ENCODE measurements at regions not wholly inside any gene's neighbourhood (a gene's known extent, or its start where the extent isn't known, plus 50 kb on each side); places are given as distances from the start of the nearest gene placed in this dataset.

DNA sequence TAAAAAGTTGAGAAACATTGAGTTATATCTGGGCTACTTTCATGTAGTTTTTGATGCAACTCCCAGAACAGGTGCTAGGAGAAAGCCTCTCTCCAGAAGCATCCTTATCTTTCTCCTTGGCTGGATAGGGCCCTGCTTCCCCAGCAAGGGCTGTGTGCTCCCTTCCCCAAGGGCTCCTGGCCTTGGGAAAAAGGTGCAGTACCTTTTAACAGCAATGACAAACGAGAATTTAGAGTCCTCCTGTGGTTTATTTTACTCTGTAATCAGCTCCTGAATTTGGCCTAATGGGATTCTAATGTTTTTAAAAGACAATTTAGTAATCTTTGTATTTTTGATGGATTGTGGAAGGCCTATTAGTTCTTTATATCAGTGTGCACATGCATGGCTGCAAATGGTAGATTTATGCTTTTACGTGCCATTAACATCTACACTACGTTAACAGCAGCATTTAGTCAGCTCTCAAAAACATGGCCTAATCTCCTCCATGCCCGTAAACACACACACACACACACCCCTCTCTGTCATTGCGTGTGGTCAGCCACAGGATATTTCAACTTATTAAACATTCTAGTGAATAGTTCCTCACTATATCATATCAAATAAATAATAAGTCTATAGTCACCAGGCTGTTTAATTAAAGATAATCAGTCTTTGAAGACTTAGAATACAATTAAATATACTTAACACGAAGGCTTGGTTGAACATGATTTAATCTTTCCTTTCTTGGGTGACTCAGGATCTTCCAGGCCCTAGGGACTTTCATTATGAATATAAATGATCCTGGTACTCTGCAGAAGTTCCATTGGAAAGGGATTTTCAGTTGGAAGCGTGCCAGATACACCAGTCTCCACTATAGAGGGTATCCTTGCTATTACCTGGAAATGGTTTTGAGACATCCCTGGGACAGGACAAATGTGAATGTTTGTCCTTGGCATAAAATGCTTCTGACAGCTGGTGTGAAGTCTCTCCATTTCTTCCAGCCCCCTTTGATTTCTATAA, 181.4 kb upstream of the PWP1 start:
- no peak for DNase-seq (ENCODE audit: low spot score)
- H3K4me3 Mint-ChIP-seq (ENCODE audit: unreplicated experiment), result no peak overlapping the region
- no peaks in the 10 kb centered on the region for H3K9me3 Mint-ChIP-seq (ENCODE audit: low read depth)
- TF ChIP-seq, protein P1, sequence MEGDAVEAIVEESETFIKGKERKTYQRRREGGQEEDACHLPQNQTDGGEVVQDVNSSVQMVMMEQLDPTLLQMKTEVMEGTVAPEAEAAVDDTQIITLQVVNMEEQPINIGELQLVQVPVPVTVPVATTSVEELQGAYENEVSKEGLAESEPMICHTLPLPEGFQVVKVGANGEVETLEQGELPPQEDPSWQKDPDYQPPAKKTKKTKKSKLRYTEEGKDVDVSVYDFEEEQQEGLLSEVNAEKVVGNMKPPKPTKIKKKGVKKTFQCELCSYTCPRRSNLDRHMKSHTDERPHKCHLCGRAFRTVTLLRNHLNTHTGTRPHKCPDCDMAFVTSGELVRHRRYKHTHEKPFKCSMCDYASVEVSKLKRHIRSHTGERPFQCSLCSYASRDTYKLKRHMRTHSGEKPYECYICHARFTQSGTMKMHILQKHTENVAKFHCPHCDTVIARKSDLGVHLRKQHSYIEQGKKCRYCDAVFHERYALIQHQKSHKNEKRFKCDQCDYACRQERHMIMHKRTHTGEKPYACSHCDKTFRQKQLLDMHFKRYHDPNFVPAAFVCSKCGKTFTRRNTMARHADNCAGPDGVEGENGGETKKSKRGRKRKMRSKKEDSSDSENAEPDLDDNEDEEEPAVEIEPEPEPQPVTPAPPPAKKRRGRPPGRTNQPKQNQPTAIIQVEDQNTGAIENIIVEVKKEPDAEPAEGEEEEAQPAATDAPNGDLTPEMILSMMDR (IDR thresholded peaks at IDR 0.05), result no peak
- H3K27ac Mint-ChIP-seq (ENCODE audit: unreplicated experiment), result no peak overlapping the region
- H3K27me3 Mint-ChIP-seq (ENCODE audit: low read depth), result peaks cover 10% of the 10 kb centered on the region
- no peaks in the 10 kb centered on the region for H3K4me1 Mint-ChIP-seq (ENCODE audit: low read depth)
- H3K36me3 Mint-ChIP-seq (ENCODE audit: low read depth), result no peaks in the 10 kb centered on the region

DNA sequence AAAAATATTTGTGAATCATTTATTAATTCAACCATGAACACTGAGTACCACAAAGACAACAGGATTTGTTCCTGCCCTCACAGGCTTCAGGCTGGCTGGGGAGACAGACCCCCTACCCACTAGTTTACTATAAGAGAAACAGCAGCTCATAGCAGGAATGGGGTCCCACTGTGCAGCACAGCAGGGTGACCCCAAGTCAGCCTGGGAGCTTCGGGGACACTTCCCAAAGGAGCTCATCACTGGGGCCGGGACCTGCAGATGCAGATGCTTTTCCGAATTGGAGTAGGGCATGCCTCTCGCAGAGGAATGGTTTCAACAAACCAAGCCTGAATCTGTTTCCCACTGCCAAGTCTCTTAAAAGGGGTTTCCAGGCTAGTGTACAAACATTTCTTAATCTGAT, 176.2 kb upstream of the PWP1 start:
- no peak for DNase-seq (ENCODE audit: low spot score)
- H3K9me3 Mint-ChIP-seq (ENCODE audit: low read depth), result no peaks in the 10 kb centered on the region
- TF ChIP-seq, protein P1 (IDR thresholded peaks at IDR 0.05), result no peak
- no peak overlapping the region for H3K4me3 Mint-ChIP-seq (ENCODE audit: unreplicated experiment)
- no peaks in the 10 kb centered on the region for H3K36me3 Mint-ChIP-seq (ENCODE audit: low read depth)
- H3K4me1 Mint-ChIP-seq (ENCODE audit: low read depth), result no peaks in the 10 kb centered on the region
- peaks cover 19% of the 10 kb centered on the region for H3K27me3 Mint-ChIP-seq (ENCODE audit: low read depth)
- H3K27ac Mint-ChIP-seq (ENCODE audit: unreplicated experiment), result no peak overlapping the region

DNA sequence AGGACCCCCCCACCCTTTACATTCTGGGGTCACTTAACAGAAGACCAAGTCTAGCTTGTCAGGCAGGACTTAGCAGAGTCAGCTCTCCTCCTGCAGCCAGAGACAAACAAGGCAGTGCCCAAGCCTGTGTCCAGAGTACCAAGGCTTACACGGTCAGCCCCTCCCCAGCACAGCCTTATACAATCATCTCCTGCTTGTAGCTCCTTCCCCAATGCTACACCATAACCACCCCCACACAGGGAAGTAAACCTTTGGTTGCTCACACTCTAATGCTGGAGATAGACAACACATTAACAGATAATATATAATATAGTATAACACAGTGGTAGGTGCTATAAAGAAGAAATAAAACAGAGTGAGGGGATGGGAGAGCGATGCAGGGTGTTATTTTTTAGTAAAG, 175.4 kb upstream of the PWP1 start:
- Mint-ChIP-seq H3K36me3 (ENCODE audit: low read depth) (no peaks in the 10 kb centered on the region), H3K4me1 (ENCODE audit: low read depth) (peaks cover 4% of the 10 kb centered on the region), H3K9me3 (ENCODE audit: low read depth) (no peaks in the 10 kb centered on the region), H3K27me3 (ENCODE audit: low read depth) (peaks cover 19% of the 10 kb centered on the region), H3K27ac (ENCODE audit: unreplicated experiment) (no peak overlapping the region), H3K4me3 (ENCODE audit: unreplicated experiment) (no peak overlapping the region)
- TF ChIP-seq, protein P1 (IDR thresholded peaks at IDR 0.05), result no peak
- no peak for DNase-seq (ENCODE audit: low spot score)

GRCh38 chr12:107511292-107511691, 174.3 kb upstream of the PWP1 start:
- DNase-seq (ENCODE audit: low spot score), result no peak
- H3K27ac Mint-ChIP-seq (ENCODE audit: unreplicated experiment), result no peak overlapping the region
- H3K9me3 Mint-ChIP-seq (ENCODE audit: low read depth), result peaks cover 2% of the 10 kb centered on the region
- no peak overlapping the region for H3K4me3 Mint-ChIP-seq (ENCODE audit: unreplicated experiment)
- H3K36me3 Mint-ChIP-seq (ENCODE audit: low read depth), result no peaks in the 10 kb centered on the region
- H3K27me3 Mint-ChIP-seq (ENCODE audit: low read depth), result peaks cover 19% of the 10 kb centered on the region
- peaks cover 12% of the 10 kb centered on the region for H3K4me1 Mint-ChIP-seq (ENCODE audit: low read depth)
- TF ChIP-seq, protein P1 (IDR thresholded peaks at IDR 0.05), result no peak

- H3K4me3 Mint-ChIP-seq (ENCODE audit: unreplicated experiment), result no peak overlapping the region
- DNase-seq (ENCODE audit: low spot score), result no peak
- H3K27me3 Mint-ChIP-seq (ENCODE audit: low read depth), result peaks cover 13% of the 10 kb centered on the region
- peaks cover 12% of the 10 kb centered on the region for H3K4me1 Mint-ChIP-seq (ENCODE audit: low read depth)
- H3K36me3 Mint-ChIP-seq (ENCODE audit: low read depth), result no peaks in the 10 kb centered on the region
- H3K9me3 Mint-ChIP-seq (ENCODE audit: low read depth), result peaks cover 2% of the 10 kb centered on the region
- no peak overlapping the region for H3K27ac Mint-ChIP-seq (ENCODE audit: unreplicated experiment)
- TF ChIP-seq, protein P1 (IDR thresholded peaks at IDR 0.05), result no peak
These were observed 173.2 kb upstream of the PWP1 start for GRCh38 chr12:107512391-107512790.

Measured in chondrocyte (in vitro differentiated cells).